Hematopoietic multipotent progenitor cell treated with erythropoietin and hydrocortisone succinate and interleukin-3 and kit ligand, for 15 days (in vitro differentiated cells): ENCODE measurements at regions not wholly inside any gene's neighbourhood (a gene's known extent, or its start where the extent isn't known, plus 50 kb on each side); places are given as distances from the start of the nearest gene placed in this dataset.
A peak's percentile ranks its signal among the peaks of the same experiment; 100 is the strongest.
"Not testable (repeated sequence)": the region's sequence is repeated elsewhere in the genome, so short reads cannot be mapped to it uniquely, and the experiment has no call there.

ENCODE experiments used
- DNase-seq: peaks from one replicate; pipeline ENCODE4 v3.0.0-alpha.2; 2015; ENCODE audit warnings: low spot score

GRCh38 chr7:142698429-142698828 lies 50.8 kb upstream of the PRSS1 start:
- DNase-seq: no peak

GRCh38 chr7:142697270-142697669 lies 52.0 kb upstream of the PRSS1 start:
- DNase-seq: no peak

GRCh38 chr7:142696456-142697179 lies 52.7 kb upstream of the PRSS1 start:
- no peak for DNase-seq

- DNase-seq: no peak
These were observed 55.4 kb upstream of the PRSS1 start for GRCh38 chr7:142693911-142694310.

- DNase-seq: no peak
These were observed 58.6 kb upstream of the PRSS1 start for GRCh38 chr7:142690554-142691182.

- DNase-seq: no peak
These were observed 59.7 kb upstream of the PRSS1 start for GRCh38 chr7:142689439-142690120.

- no peak for DNase-seq
These were observed 63.3 kb upstream of the PRSS1 start for GRCh38 chr7:142685877-142686508.

- DNase-seq: no peak
These were observed 67.8 kb upstream of the PRSS1 start for GRCh38 chr7:142681314-142682092.

- DNase-seq: no peak
These were observed 77.8 kb upstream of the PRSS1 start for GRCh38 chr7:142671506-142671905.

GRCh38 chr7:142670511-142670910 lies 78.8 kb upstream of the PRSS1 start:
- no peak for DNase-seq

GRCh38 chr7:142669074-142669654 lies 80.1 kb upstream of the PRSS1 start:
- DNase-seq: peak; percentile 15

- DNase-seq: no peak
These were observed 80.8 kb upstream of the PRSS1 start for GRCh38 chr7:142668495-142668894.

- DNase-seq: no peak
These were observed 91.9 kb upstream of the PRSS1 start for GRCh38 chr7:142657376-142657775.

- no peak for DNase-seq
These were observed 94.9 kb upstream of the PRSS1 start for GRCh38 chr7:142654398-142654797.

- no peak for DNase-seq
These were observed 101.5 kb upstream of the PRSS1 start for GRCh38 chr7:142647749-142648148.

- DNase-seq: no peak
These were observed 102.7 kb upstream of the PRSS1 start for GRCh38 chr7:142646386-142647140.

GRCh38 chr7:142645777-142646176 lies 103.5 kb upstream of the PRSS1 start:
- DNase-seq: no peak

- DNase-seq: no peak
These were observed 107.0 kb upstream of the PRSS1 start for GRCh38 chr7:142642316-142642715.

GRCh38 chr7:142641252-142641651 lies 108.0 kb upstream of the PRSS1 start:
- DNase-seq: not testable (repeated sequence)

GRCh38 chr7:142638581-142638980 lies 110.7 kb upstream of the PRSS1 start:
- no peak for DNase-seq

GRCh38 chr7:142637240-142637639 lies 112.0 kb upstream of the PRSS1 start:
- no peak for DNase-seq
